Mesenchymal stem cell (in vitro differentiated cells and primary cell): ENCODE measurements at regions not wholly inside any gene's neighbourhood (a gene's known extent, or its start where the extent isn't known, plus 50 kb on each side); places are given as distances from the start of the nearest gene placed in this dataset.

ENCODE experiments used
- DNase-seq: peaks from one replicate; pipeline ENCODE4 v3.0.0-alpha.2; 2013
- H2AFZ ChIP-seq: one replicate; pipeline ENCODE4 v1.6.1; 2013; ENCODE audit warnings: low read depth, mild to moderate bottlenecking, control low read depth, inconsistent platforms, low read length, moderate library complexity
- H2AK5ac ChIP-seq: 2 replicates; pipeline ENCODE4 v1.6.1; 2013; ENCODE audit warnings: low read length, moderate library complexity, mild to moderate bottlenecking, inconsistent platforms; ENCODE audit not compliant: severe bottlenecking
- H2BK120ac ChIP-seq: one replicate; pipeline ENCODE4 v1.6.1; 2013; ENCODE audit warnings: low read depth, mild to moderate bottlenecking, inconsistent platforms, low read length, moderate library complexity
- H2BK12ac ChIP-seq, 2 experiments: one replicate each; pipeline ENCODE4 v1.6.1; 2013; ENCODE audit warnings: inconsistent platforms in 2 of 2, low read length in 2 of 2, mild to moderate bottlenecking in 2 of 2, moderate library complexity in 2 of 2, control low read depth in 1 of 2
- H2BK15ac ChIP-seq: one replicate; pipeline ENCODE4 v1.6.1; 2013; ENCODE audit warnings: mild to moderate bottlenecking, low read depth, inconsistent platforms; ENCODE audit not compliant: poor library complexity, severe bottlenecking
- H2BK5ac ChIP-seq: 2 replicates; pipeline ENCODE4 v1.6.1; 2013; ENCODE audit warnings: low read depth, mild to moderate bottlenecking, low read length, control low read depth, inconsistent platforms; ENCODE audit not compliant: poor library complexity, severe bottlenecking
- H3K14ac ChIP-seq, 2 experiments: one replicate each; pipeline ENCODE4 v1.6.1; 2013; ENCODE audit warnings: inconsistent platforms in 2 of 2, low read length in 2 of 2, control low read depth in 1 of 2, mild to moderate bottlenecking in 1 of 2, moderate library complexity in 1 of 2
- H3K18ac ChIP-seq, 2 experiments: one replicate each; pipeline ENCODE4 v1.6.1; 2013; ENCODE audit warnings: inconsistent platforms in 2 of 2, low read length in 2 of 2, control low read depth in 1 of 2, low read depth in 1 of 2, mild to moderate bottlenecking in 1 of 2
- H3K23ac ChIP-seq, 2 experiments: one replicate each; pipeline ENCODE4 v1.6.1; 2013; ENCODE audit warnings: inconsistent platforms in 2 of 2, low read length in 2 of 2, mild to moderate bottlenecking in 2 of 2, moderate library complexity in 2 of 2, control low read depth in 1 of 2
- H3K27ac ChIP-seq: 2 replicates; pipeline ENCODE4 v1.5.1; 2013; ENCODE audit warnings: mild to moderate bottlenecking, moderate library complexity, low read length, control low read depth, inconsistent platforms; ENCODE audit not compliant: poor library complexity, severe bottlenecking
- H3K27me3 ChIP-seq, 2 experiments: 2 replicates each; pipeline versions ENCODE4 v1.6.1 to v1.7.0; 2013; ENCODE audit warnings: low read length in 2 of 2, mild to moderate bottlenecking in 2 of 2, moderate library complexity in 2 of 2, control low read depth in 1 of 2, inconsistent platforms in 1 of 2; ENCODE audit not compliant: control insufficient read depth in 1 of 2, insufficient read depth in 1 of 2
- H3K36me3 ChIP-seq, 2 experiments: 2 replicates each; pipeline versions ENCODE4 v1.6.1 to v1.7.0; 2013; ENCODE audit warnings: low read length in 2 of 2, control low read depth in 1 of 2, inconsistent platforms in 1 of 2, low read depth in 1 of 2, mild to moderate bottlenecking in 1 of 2; ENCODE audit not compliant: insufficient read depth in 2 of 2, control insufficient read depth in 1 of 2
- H3K4ac ChIP-seq, 2 experiments: one replicate each; pipeline ENCODE4 v1.6.1; 2013; ENCODE audit warnings: inconsistent platforms in 2 of 2, low read length in 2 of 2, mild to moderate bottlenecking in 2 of 2, moderate library complexity in 2 of 2, control low read depth in 1 of 2, low read depth in 1 of 2
- H3K4me1 ChIP-seq: 2 replicates; pipeline ENCODE4 v1.6.1; 2013; ENCODE audit warnings: low read depth, low read length, control low read depth; ENCODE audit not compliant: control insufficient read depth, insufficient read depth
- H3K4me2 ChIP-seq: 2 replicates; pipeline ENCODE4 v1.6.1; 2013; ENCODE audit warnings: low read length, mild to moderate bottlenecking, inconsistent platforms; ENCODE audit not compliant: poor library complexity, severe bottlenecking
- H3K4me3 ChIP-seq, 2 experiments: 2 replicates each; pipeline versions ENCODE4 v1.5.1 to v1.7.0; 2013; ENCODE audit warnings: low read length in 2 of 2, mild to moderate bottlenecking in 2 of 2, control low read depth in 1 of 2, low read depth in 1 of 2; ENCODE audit not compliant: insufficient read depth in 1 of 2
- H3K79me1 ChIP-seq: replicated peaks from 2 replicates; pipeline ENCODE4 v1.6.1; 2013; ENCODE audit warnings: mild to moderate bottlenecking, control low read depth, low read length, inconsistent platforms; ENCODE audit not compliant: poor library complexity, severe bottlenecking
- H3K9ac ChIP-seq: 2 replicates; pipeline ENCODE4 v1.7.0; 2013; ENCODE audit warnings: mild to moderate bottlenecking, low read length, moderate library complexity
- H3K9me3 ChIP-seq: 2 replicates; pipeline ENCODE4 v1.7.0; 2013; ENCODE audit warnings: mild to moderate bottlenecking, low read length; ENCODE audit not compliant: control insufficient read depth
- H4K8ac ChIP-seq: one replicate; pipeline ENCODE4 v1.6.1; 2013; ENCODE audit warnings: inconsistent platforms, mild to moderate bottlenecking, low read length, moderate library complexity
- H4K91ac ChIP-seq: one replicate; pipeline ENCODE4 v1.6.1; 2013; ENCODE audit warnings: mild to moderate bottlenecking, low read length, inconsistent platforms
- WGBS: methylation state at CpG from one replicate; pipeline ENCODE4 v1.1.7; 2013; ENCODE audit warnings: mixed read lengths; 5-methylcytosine and 5-hydroxymethylcytosine counted together

DNA sequence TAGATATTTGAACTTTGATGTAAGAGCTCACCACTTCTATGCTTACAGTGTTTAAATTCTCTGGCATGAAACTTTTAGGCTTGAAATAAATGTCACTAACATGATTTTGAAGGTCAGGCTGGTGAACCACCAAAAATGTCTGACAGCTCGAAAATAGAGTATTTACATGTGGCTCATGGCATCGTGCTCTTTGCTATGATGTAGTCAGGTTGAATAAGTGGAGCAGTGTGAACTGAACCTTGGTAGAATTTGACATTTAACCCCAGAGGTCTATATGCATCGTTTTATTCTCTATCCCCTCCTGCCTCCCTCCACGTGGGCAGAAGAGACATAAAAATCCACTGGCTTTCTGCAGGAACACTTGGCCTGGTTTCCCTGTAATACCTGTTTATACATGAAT lies 369.7 kb upstream of the ATP2B1 start:
- Histone ChIP-seq H3K18ac (no peak overlapping the region), H3K9ac (no peak overlapping the region), H2AK5ac (no peak overlapping the region), H3K27ac (no peak overlapping the region), H3K4me3 (no peak overlapping the region), H3K9me3 (no peaks in the 10 kb centered on the region), H4K8ac (no peak overlapping the region), H4K91ac (no peak overlapping the region), H3K4me2 (no peak overlapping the region), H2BK12ac (no peak overlapping the region), H2BK5ac (no peak overlapping the region), H3K4me1 (no peaks in the 10 kb centered on the region), H3K14ac (no peak overlapping the region), H3K23ac (no peak overlapping the region), H3K27me3 (no peaks in the 10 kb centered on the region), H3K36me3 (no peaks in the 10 kb centered on the region), H2AFZ (no peak overlapping the region), H2BK120ac (no peak overlapping the region), H3K79me1 (no peaks in the 10 kb centered on the region), H3K4ac (no peak overlapping the region), H2BK15ac (no peak overlapping the region)
- 92% methylated on average over 4 of the region's 4 CpGs for WGBS
- DNase-seq, result no peak

DNA sequence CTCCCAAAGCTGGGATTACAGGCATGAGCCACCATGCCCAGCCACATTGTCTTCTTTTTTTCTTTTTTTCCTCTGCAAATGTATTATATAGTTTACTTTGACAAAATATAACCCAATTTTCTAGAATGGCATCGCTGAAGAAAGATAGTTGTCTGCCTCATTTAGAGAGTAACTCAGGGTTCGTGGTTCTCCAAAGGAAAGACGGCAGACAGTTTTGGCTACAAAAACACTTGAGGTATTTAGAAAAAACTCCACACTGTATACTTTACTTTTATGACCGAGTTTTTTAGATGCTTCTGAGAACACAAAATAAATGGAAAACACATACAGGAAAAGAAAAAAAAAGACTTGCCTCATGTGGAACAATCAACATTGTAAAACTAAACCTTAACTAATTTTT lies 369.1 kb upstream of the ATP2B1 start:
- no peak overlapping the region for H4K91ac ChIP-seq
- DNase-seq, result no peak
- no peak overlapping the region for H2BK120ac ChIP-seq
- no peak overlapping the region for H3K18ac ChIP-seq
- no peak overlapping the region for H2AK5ac ChIP-seq
- H2BK15ac ChIP-seq, result no peak overlapping the region
- H3K27me3 ChIP-seq, result no peaks in the 10 kb centered on the region
- no peaks in the 10 kb centered on the region for H3K36me3 ChIP-seq
- H3K79me1 ChIP-seq, result no peaks in the 10 kb centered on the region
- H3K4ac ChIP-seq, result no peak overlapping the region
- H3K9me3 ChIP-seq, result no peaks in the 10 kb centered on the region
- no peak overlapping the region for H3K4me2 ChIP-seq
- H3K23ac ChIP-seq, result no peak overlapping the region
- no peak overlapping the region for H4K8ac ChIP-seq
- no peak overlapping the region for H2BK12ac ChIP-seq
- WGBS, result 92% methylated on average over 2 of the region's 4 CpGs
- H3K9ac ChIP-seq, result no peak overlapping the region
- H2BK5ac ChIP-seq, result no peak overlapping the region
- no peak overlapping the region for H3K4me3 ChIP-seq
- no peak overlapping the region for H2AFZ ChIP-seq
- H3K4me1 ChIP-seq, result no peaks in the 10 kb centered on the region
- H3K27ac ChIP-seq, result no peak overlapping the region
- no peak overlapping the region for H3K14ac ChIP-seq

DNA sequence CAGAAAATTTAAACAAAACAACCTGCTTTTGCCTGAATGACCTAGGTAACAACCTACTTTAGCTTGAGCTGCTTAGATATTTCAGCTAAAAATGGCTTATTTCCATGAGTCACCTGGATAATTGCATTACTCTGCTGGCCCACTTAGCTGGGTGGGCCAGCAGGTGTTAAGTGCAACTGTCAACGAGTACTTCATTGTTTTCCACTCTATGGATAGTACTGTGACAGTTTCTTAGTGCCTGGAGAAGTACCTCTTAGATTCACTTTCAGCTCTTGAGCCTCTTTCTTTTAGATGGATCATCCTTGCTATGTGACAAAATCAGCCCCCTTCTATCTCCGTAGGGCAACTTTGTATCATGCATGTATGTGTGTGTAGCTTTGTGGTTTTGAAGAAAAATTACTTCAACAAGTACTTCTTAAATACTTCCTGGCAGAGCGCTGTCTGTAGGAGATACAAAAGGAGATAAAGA lies 368.2 kb upstream of the ATP2B1 start:
- no peak overlapping the region for H3K4ac ChIP-seq
- H3K14ac ChIP-seq, result no peak overlapping the region
- no peaks in the 10 kb centered on the region for H3K9me3 ChIP-seq
- no peaks in the 10 kb centered on the region for H3K4me1 ChIP-seq
- H4K8ac ChIP-seq, result no peak overlapping the region
- H4K91ac ChIP-seq, result no peak overlapping the region
- H2BK5ac ChIP-seq, result no peak overlapping the region
- no peak overlapping the region for H2AK5ac ChIP-seq
- no peak overlapping the region for H2BK120ac ChIP-seq
- H2BK15ac ChIP-seq, result no peak overlapping the region
- no peaks in the 10 kb centered on the region for H3K79me1 ChIP-seq
- peak; percentile 18 for DNase-seq
- no CpG with 5 or more reads among the region's 3 CpGs for WGBS
- no peak overlapping the region for H3K27ac ChIP-seq
- H3K4me2 ChIP-seq, result no peak overlapping the region
- no peak overlapping the region for H3K23ac ChIP-seq
- H3K27me3 ChIP-seq, result no peaks in the 10 kb centered on the region
- H3K36me3 ChIP-seq, result no peaks in the 10 kb centered on the region
- no peak overlapping the region for H2BK12ac ChIP-seq
- no peak overlapping the region for H3K18ac ChIP-seq
- H3K4me3 ChIP-seq, result no peak overlapping the region
- no peak overlapping the region for H3K9ac ChIP-seq
- no peak overlapping the region for H2AFZ ChIP-seq

DNA sequence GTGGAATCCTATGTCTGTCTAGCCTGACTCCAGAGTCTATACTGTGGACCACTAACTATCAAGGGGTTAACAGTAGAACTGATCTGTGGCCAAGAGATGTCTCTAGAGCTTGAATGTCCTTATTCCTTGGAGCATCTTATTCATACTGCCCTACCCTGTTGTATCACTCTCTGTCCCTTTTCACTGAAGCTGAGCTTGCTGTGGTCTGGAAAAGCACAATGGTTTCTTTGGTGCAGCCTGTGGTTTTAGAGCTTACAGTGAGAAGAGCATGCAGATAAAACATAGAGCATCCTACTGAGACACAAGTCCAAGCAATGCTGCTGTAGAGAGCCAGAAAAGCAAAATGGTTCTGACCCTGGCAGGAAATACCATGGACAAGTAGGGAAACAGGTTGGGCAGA lies 367.0 kb upstream of the ATP2B1 start:
- no peak overlapping the region for H3K18ac ChIP-seq
- DNase-seq, result no peak
- H3K9me3 ChIP-seq, result no peaks in the 10 kb centered on the region
- no peak overlapping the region for H3K4me3 ChIP-seq
- no peak overlapping the region for H3K4ac ChIP-seq
- no peak overlapping the region for H2BK120ac ChIP-seq
- H2AFZ ChIP-seq, result no peak overlapping the region
- no peak overlapping the region for H3K4me2 ChIP-seq
- no peak overlapping the region for H2BK5ac ChIP-seq
- H3K14ac ChIP-seq, result no peak overlapping the region
- no peaks in the 10 kb centered on the region for H3K4me1 ChIP-seq
- H3K27me3 ChIP-seq, result no peaks in the 10 kb centered on the region
- no peak overlapping the region for H4K91ac ChIP-seq
- H3K36me3 ChIP-seq, result no peaks in the 10 kb centered on the region
- no peak overlapping the region for H4K8ac ChIP-seq
- H3K79me1 ChIP-seq, result no peaks in the 10 kb centered on the region
- H2BK15ac ChIP-seq, result no peak overlapping the region
- H2AK5ac ChIP-seq, result no peak overlapping the region
- H3K27ac ChIP-seq, result no peak overlapping the region
- H3K23ac ChIP-seq, result peak overlapping the region in 1 of 2 experiments; percentile 35
- no peak overlapping the region for H3K9ac ChIP-seq
- no peak overlapping the region for H2BK12ac ChIP-seq
